ENCODE measurements at regions not wholly inside any gene's neighbourhood (a gene's known extent, or its start where the extent isn't known, plus 50 kb on each side); places are given as distances from the start of the nearest gene placed in this dataset.
"Not testable (repeated sequence)": the region's sequence is repeated elsewhere in the genome, so short reads cannot be mapped to it uniquely, and the experiment has no call there.

DNA sequence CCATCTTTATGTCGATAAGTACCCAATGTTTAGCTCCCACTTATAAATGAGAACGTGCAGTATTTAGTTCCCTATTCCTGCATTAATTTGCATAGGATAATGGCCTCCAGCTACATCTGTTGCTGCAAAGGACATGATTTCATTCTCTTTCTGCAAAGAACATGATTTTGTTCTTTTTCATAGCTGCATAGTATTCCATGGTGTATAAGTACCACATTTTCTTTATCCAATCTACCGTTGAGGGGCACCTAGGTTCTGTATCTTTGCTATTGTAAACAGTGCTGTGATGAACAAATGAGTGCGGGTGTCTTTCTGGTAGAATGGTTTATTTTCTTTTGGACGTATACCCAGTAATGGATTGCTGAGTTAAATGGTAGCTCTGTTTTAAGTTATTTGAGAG is 63.0 kb downstream of the HLX start:
- DNase-seq: no peak

DNA sequence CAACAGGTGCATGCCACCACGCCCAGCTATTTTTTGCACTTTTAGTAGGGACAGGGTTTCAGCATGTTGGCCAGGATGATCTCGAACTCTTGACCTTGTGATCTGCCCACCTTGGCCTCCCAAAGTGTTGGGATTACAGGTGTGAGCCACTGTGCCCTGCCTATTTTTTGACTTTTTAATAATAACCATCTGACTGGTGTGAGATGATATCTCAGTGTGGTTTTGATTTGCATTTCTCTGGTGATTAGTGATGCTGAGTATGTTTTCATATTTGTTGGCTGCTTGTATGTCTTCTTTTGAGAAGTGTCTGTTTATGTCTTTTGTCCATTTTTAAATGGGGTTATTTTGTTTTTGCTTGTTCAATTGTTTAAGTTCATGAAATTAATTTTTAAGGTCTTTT is 63.7 kb downstream of the HLX start:
- DNase-seq: not testable (repeated sequence)

DNA sequence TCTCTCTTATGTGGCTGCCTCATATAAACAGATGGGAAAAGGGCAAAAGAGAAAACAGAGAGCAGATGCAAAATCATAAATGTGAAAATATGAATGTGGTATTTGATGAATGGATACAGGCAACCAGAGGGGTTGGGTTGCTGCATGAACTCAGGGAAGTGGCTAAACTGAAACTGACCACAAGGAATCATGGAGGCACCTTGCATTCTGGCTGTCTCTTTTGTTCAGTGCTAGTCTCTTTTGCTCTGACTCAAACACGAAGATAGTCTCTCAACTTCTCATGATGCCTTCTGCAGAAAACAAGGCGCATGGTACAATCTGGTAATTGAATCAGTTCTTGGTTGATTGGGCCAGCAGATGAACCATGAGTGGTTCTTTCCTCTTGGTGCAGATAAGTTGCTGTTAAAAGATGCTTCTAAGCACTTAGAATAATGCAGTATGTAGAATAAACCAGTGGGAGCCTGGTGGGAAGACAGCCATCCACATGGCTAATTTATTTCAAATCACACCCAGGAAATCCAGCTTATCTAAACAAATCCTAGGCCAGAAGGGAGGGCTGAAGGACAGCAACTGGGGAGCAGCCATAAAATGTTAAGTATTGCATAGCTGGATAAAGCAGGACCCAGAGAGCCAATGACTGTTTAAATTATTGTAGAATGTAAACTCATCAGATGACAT is 64.2 kb downstream of the HLX start:
- DNase-seq: no peak

DNA sequence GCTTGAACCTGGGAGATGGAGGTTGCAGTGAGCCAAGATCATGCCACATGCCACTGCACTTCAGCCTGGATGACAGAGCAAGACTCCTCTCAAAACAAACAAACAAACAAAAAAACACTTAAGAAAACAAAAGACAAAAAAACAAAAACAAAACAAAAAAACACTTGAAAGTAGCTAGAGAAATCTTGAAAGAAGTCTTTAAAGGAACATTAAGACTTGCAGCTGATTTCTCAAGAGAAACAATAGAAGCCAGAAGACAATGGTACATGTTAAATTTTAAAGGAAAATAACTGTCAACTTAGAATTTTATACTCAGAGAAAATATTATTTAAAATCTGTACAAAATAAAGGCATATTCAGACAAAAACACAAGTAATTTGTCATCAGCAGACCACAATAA is 71.3 kb downstream of the HLX start:
- no peak for DNase-seq

DNA sequence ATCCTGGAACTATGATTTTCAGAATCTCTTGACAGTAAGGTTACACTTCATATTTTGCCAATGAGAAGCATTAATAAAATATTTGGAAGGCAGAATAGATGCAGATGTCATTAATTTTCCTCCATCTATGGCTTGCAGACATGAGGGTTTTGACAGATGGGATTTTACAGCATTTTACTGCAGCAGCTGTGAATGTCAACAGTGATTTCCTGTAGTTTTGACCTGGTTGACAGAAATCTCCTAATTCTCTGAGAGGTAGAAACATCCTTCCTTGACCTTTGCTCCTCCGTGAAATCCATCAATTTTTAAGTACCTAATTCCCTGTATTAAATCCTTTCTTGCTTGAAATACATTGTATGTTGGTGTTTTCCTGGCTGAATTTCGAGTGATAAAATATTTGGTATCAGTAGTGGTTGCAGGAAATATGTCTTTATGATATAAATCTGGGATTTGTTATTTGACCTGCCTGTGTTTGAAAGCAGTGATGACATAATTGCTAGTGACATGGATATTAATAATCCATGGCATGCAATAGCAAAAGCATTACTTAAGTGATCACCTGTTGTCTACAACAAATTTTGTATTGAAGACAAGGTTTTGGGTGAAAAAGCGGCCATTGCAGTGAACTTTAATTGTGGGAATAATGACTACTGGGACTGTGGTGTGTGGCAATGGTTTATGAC is 73.9 kb downstream of the HLX start:
- no peak for DNase-seq

DNA sequence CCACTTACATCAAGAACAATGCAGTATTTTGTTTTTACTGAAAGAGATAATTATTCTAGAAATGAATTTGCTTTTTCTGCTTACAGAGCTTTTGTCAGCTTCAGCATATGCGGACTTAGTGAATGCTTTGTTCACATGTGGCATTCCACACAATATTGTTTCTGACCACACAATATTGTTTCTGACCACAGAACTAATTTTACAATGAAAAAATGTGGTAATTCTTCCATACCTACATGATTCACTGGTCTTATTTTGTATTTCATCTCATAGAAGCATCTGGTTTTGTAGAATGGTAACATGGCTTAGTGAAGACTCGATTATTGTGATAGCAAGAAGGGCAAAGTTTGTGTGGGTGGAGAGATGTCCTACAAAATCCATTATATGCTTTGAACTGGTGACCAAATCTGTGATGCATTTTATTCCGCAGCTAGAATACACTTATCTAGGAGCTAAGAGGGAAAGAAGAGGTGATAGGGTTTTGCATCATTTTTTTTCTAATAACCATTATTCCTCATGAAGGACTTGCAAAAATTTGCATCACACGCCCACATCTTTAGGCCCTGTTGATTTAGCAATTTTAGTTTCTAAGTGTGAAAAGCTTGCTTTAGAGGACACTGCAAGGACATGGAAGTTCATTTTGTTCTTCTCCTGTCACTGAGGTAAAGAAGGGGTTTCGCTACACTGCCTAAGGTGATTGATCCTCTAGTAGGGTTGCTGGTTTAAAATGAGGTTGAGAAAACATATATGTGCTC is 75.3 kb downstream of the HLX start:
- DNase-seq: no peak

DNA sequence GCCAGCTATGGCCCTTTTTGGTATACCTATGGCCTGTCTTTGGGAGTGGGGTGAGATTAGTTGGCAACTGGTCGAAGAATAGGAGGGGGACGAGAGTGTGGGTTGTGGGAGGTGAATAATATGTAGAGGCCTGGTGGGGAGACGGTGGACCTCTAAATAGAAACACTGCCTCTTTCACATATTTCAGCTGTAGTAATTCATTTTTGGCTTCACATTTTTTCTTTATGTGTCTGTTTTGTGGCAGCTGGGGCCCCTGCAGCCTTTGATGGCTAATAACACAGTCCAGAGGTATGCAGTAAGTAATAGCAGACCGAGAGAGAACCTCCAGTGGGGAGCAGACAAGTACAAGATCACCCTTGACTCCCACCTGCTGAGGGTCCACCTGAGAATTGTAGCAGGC is 75.9 kb downstream of the HLX start:
- DNase-seq: no peak

DNA sequence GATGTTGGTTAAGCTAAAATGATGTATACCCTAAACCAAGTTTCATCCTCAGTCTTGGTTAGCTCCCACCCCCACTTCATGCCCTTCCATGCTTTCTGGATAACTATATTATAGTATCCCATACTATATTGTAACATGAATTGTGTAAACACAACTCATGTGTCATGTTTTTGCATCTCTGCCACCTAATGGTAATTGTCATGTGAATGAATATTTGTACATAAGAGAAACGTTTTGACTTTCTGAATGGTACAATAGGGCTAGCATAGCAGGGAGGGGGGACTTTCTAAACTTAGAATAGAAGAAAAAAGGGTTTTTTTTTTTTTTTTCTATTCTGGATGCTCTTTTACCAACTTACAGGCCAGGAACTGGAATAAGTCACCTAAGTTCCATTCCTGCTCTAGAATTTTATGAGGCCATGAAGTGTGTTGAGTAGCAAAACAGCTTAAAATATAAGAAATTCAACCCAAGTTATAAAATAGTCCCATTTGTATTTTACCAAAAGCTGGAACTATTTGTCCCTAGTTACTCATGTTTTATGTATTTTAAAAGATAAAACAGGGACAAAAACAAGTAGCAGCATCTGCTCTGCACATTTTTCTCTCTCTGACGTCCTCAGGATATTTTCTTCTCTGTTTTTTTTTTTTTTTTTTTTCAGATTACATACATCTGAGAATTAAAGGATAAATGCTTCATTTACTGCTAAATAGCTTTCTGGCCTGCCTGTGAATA is 77.4 kb downstream of the HLX start:
- DNase-seq: no peak

DNA sequence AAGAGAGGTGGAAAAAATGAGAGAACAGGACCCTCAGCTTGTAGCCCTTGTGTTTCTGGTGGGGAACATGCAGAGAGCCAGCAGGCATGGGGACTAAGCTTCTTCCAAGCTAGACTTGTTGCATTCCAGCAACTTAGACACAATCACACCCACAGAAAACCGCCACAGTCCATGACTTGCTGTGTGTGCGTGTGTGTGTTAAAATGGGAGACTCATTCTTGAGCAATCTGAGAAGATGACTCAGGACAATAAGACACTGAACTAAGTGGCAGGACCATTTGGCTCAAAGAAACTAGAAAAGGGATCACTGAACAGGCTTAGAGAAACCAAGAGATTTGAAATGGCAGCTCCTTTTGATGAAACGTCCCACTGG is 78.0 kb downstream of the HLX start:
- no peak for DNase-seq

DNA sequence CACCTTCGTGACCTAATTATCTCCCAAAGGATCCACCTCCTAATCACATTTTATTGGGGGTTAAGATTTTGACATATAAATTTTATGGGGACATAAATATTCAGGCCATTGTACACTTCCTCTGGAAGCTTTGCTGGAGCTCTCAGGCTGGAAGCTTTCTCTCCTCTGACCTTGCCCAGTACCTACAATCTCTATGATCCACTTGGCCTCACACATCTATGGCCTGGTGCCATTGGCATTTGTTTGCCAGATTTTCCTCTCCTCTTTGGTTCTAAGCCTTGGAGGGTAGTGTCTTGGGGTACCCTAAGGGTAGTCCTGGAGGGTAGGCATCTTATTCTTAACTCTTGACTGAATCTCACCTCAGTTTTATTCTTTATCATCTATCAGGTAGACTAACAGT is 79.0 kb downstream of the HLX start:
- DNase-seq: no peak

DNA sequence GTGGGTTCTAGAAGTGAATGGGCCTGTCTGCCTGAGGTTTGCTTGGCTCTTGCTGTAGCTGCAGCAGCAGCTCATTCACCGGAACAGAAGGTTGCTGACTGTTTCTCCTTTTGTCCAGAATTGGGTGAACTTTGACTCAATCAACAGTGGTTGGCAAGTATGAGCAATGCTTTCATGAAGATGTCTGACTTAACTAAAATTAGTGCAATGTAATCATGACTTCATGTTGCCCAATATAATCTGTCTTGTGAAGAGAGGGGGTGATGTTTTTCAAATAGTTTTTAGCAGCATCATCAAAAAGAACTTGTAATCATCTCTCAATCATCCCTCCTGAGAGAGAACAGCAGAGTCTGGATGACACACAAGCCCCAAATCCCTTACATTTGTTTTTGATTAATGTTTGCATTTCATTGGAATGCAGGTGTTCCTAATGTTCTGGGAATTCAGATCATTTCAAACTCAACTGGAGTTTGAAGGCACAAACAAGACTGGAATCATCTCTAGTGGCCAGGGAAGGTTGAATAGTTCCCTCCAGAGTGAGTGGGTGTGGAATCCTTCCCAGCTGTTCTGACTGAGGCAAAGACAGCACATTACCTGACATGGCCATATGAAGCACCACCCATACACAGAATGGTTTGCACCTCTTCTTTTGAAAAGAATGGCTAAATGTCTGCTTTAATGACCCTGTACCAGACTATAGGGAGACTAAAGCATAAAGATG is 82.9 kb downstream of the HLX start:
- DNase-seq: no peak

DNA sequence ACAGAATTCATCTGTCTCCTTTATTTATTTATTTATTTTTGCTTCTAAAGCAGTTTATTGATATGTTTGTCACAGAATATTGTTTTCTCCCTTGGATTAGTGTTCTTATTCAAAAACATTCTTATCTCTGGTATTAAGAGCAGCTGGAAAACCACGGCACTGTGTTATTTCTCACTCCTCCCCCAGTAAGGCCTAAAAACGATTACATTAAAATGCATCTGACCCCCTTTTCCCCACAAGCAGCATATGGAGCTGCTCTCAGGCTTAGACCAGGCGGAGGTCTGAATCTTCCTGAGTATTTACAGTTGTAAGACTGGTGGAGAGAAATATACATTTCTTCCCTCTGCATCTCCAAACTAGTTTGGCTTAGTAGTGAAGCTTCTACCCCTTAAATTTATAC is 86.8 kb downstream of the HLX start:
- DNase-seq: no peak

DNA sequence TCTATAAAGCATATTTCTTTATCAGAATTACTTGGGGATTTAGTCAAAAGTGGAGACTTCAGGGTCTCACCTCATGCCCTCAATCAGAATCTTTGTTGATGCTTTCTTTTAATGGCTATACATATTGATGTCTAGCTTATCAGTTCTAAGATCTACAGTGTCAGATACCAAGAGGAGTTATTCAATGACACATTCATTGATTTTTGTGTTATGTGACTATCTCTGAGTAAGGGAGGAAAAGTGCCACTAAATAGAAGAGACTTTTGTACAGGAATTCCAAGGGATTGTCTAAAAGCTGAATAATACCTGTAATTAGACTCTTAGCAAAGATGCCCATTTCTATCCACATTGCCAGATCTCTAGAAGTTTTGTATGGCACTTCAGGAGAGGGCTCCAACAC is 87.2 kb downstream of the HLX start:
- no peak for DNase-seq

DNA sequence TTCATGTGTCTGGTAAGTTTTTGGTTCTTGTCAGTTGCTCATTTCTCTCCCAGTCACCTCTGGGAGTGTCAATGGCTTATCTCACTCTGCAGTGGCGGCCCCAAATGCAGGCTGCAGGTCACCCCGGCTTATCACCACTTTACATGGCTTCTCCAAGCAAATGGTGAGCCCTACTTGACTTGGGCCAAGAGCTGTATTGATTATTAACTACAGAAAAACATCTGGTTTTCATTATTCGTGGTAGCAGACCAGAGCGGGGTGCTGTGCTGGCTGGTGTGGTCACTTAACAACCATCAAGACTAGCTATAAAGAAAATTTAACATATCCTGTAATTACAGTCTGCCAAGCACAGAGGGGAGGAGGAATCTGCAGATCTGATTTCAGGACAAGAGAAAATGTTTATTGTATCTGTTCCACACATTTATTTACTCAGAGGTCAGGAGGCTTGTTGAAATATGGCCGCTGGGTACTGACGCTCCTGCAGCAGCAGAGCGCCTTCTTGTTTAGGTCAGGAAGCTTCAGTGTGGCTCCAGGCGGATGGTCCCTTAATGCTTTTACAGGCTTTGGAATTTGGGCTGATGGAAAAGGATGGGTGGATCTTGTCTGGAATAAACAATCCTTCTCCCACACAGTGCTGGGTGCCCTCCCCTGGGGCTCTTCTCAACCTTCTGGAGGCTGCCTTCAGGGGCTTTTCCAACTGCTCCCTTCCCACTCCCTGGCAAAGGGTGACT is 87.8 kb downstream of the HLX start:
- no peak for DNase-seq

DNA sequence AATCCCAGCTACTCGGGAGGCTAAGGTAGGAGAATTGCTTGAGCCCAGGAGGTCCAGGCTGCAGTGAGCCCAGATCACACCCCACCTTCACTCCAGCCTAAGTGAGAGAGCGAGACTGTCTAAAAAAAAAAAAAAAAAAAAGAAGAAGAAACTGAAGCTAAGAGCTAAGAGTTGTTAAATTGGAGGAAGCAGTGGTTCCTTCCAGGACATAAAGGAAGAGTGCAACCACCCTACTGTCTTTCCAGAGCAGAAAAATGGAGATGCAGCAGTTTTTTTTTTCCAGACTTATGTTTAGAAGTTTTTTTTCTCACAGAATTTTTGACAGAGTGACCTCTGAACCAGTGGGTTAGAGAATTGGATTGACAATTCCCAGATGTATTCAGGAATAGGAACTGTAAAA is 88.7 kb downstream of the HLX start:
- DNase-seq: no peak

DNA sequence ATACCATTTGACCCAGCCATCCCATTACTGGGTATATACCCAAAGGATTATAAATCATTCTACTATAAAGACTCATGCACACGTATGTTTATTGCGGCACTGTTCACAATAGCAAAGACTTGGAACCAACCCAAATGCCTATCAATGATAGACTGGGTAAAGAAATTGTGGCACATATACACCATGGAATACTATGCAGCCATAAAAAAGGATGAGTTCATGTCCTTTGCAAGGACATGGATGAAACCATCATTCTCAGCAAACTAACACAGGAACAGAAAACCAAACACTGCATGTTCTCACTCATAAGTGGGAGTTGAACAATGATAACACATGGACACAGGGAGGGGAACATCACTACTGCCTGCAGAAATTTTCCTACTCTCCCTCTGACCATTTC is 90.0 kb downstream of the HLX start:
- DNase-seq: not testable (repeated sequence)

DNA sequence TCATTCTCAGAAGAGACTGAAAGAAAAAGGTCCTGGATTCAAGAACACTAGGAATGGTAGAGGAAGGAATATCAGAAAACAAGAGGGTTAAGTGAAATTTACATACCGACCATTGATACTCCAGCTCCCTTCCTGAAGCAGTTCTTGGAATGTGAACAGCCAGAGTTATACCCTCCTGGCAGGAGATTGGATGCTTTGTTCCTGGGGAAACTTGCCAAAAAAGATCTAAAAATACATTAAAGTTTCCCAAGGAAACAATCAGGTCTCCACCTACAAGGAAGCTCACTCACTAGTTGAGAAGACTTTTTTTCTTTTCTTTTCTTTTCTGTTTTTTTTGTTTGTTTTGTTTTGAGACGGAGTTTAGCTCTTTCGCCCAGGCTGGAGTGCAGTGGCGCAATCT is 91.1 kb downstream of the HLX start:
- no peak for DNase-seq

DNA sequence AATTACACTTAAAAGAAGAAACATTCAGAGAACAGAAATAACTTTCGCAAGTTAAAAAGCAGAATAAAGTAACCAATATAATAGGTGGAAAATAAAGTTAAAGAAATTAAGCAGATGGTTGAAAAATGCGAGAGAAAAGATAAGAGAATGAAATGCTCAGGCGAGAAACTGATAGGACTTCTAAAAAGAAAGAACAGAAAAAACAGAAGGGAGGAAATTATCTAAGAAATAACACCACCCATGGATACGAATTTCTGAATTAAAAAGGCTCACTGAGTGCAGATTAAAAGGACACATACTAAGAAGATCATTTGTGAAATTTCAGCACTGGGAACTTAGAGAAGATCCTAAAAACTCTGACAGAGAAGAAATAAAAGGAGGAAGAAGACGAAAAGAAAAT is 92.0 kb downstream of the HLX start:
- no peak for DNase-seq

DNA sequence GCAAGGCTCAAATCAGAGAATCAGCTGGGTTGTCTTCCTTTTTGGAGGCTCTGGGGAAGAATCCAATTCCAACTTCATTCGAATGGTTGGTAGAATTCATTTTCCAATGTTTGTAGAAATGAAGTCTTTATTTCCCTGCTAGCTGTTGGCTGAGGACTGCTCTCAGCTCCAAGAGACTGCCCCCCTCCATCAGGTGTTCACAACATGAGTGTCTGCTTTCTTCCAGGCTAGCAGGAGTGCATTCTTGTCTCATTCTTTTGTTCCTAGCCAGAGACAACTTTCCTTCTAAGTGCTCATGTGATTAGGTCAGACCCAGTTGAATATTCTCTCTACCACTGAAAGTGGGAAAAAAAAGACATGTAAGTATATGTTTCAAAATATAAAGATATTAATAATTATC is 95.2 kb downstream of the HLX start:
- DNase-seq: no peak

DNA sequence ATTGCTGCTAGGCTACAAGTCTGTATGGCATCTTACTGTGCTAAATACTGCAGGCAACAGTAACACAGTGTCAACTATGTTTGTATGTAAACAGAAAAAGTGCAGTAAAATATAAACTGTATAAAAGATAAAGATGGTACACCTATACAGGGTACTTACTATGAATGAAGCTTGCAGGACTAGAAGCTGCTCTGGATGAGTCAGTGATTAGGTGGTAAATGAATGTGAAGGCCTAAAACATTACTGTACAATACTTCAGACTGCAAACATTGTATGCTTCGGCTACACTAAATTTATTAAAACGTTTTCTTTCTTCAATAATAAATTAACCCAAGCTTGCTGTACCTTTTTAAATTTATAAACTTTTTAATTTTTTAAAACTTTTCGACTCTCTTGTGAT is 97.1 kb downstream of the HLX start:
- DNase-seq: no peak

DNA sequence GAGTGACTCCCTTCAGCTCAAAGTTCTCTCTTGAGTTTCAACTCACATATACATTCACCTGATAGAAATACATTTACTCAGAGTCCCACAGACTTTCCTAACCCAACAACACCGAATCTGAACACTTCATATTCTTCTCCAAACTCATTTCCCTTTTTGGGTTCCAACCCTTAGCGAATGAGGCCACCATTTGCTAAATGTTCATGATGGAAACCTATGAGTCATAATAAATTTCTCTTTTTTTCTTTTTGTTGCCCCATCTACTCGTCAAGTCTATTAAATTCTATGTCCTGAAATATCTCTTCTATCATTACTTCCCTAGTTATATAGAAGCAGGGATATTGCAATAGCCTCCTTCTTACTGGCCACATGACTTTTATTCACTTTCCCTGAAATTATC is 100.1 kb downstream of the HLX start:
- no peak for DNase-seq

DNA sequence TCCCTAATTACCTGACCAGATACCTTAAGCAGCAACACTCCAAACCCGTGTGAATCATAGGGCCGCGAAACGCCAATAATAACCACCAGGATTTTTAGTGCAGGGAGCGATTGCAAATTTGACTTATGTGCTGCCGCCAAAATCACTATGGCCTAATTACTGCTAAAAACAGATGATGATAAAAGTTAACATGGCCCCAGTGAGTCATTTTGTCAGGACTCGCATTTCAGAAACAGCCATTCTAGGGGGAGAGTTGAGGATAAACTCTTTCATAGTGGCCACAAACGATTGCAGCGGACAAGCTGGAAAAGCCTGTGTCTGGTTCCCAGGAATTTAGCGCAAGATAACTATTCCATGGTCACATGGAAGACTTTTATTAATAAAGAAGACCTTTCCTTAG is 103.4 kb downstream of the HLX start:
- DNase-seq: no peak
